Esophagus (tissue), 2 donors: ENCODE measurements at regions not wholly inside any gene's neighbourhood (a gene's known extent, or its start where the extent isn't known, plus 50 kb on each side); places are given as distances from the start of the nearest gene placed in this dataset.
"Not testable (repeated sequence)": the region's sequence is repeated elsewhere in the genome, so short reads cannot be mapped to it uniquely, and the experiment has no call there.

Experiments used
- H3K27ac ChIP-seq, 2 donors: one replicate each; pipeline ENCODE4 v1.5.1; 2013; ENCODE audit warnings: low read depth in 2 of 2, mild to moderate bottlenecking in 2 of 2, inconsistent platforms in 1 of 2, low read length in 1 of 2, moderate library complexity in 1 of 2
- H3K27me3 ChIP-seq, 2 donors: one replicate each; pipeline ENCODE4 v1.6.1; 2013; ENCODE audit warnings: low read length in 2 of 2, control low read depth in 1 of 2, mild to moderate bottlenecking in 1 of 2; ENCODE audit not compliant: insufficient read depth in 2 of 2, control insufficient read depth in 1 of 2
- H3K36me3 ChIP-seq, 2 donors: one replicate each; pipeline ENCODE4 v1.6.1; 2013; ENCODE audit warnings: low read length in 1 of 2; ENCODE audit not compliant: control insufficient read depth in 2 of 2, insufficient read depth in 2 of 2
- H3K4me1 ChIP-seq, 2 donors: one replicate each; pipeline ENCODE4 v1.6.1; 2013; ENCODE audit warnings: low read length in 1 of 2; ENCODE audit not compliant: control insufficient read depth in 2 of 2, insufficient read depth in 2 of 2
- H3K4me3 ChIP-seq, 2 donors: one replicate each; pipeline ENCODE4 v1.5.1; 2013; ENCODE audit warnings: low read length in 2 of 2, mild to moderate bottlenecking in 2 of 2, low read depth in 1 of 2, moderate library complexity in 1 of 2
- H3K9me3 ChIP-seq, 2 donors: one replicate each; pipeline ENCODE4 v1.6.1; 2013; ENCODE audit warnings: mild to moderate bottlenecking in 2 of 2, low read depth in 1 of 2, low read length in 1 of 2, moderate library complexity in 1 of 2; ENCODE audit not compliant: control insufficient read depth in 2 of 2, insufficient read depth in 1 of 2
- WGBS, 2 donors: extraction: QIAGEN DNeasy Blood & Tissue Kit; methylation state at CpG; one replicate each; pipeline ENCODE4 v1.1.7; 2013; 5-methylcytosine and 5-hydroxymethylcytosine counted together
- donor health status: healthy with polysubstance abuse.
- donor health status: Bipolar disorder and iron deficiency.

DNA sequence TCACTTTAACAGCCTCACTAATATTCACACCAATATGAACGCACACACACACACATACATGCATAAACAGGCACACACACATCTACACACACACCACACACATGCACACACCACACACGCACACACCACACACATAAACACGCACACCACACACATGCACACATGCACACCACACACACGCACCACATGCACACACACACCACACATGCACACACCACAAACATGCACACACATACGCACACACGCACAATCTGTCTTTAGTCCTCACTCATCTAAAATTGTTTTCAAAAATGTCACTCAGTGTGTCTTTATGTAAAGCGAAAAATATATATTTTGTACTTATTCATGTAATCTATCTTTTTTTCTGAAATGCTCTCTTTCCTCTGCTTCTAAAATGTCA lies 158.1 kb upstream of the SGCG start:
- Histone ChIP-seq H3K4me3 (no peak overlapping the region), H3K27ac (no peak overlapping the region), H3K4me1 (no peaks in the 10 kb centered on the region), H3K27me3 (no peaks in the 10 kb centered on the region), H3K9me3 (no peaks in the 10 kb centered on the region), H3K36me3 (no peaks in the 10 kb centered on the region)
- 89% methylated on average over 7 of the region's 7 CpGs for WGBS, 2 donors

DNA sequence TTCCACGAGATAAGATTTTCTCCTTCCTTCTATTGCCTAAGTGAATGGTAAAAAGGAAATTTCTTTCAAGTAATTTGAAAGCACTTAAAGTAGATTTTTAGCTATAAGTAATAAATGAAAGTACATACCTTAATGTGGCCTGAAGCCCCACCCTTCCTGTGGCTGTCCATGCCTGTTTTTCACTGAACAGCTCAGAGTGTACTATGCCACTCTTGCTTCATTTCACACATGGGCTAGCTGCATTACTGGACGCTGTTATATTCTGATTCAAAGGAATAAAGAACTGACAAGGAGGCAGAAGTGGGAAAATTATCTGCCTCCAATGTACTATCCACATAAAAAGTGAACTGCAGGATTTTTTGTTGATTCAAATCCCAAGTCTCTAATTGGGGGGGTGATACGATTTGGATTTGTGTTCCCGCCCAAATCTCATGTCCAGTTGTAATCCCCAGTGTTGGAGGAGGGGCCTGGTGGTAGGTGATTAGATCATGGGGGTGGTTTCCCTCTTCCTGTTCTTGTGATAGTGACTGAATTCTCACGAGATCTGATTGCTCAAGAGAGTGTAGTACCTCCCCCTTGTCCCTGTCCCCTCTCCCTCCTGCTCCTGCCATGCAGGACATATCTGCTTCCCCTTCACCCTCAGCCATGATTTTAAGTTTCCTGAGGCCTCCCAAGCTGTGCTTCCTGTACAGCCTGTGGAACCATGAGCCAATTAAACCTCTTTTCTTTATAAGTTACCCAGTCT lies 154.7 kb upstream of the SGCG start:
- no peak overlapping the region for H3K27ac ChIP-seq
- H3K4me1 ChIP-seq, result no peaks in the 10 kb centered on the region
- H3K27me3 ChIP-seq, result no peaks in the 10 kb centered on the region
- H3K36me3 ChIP-seq, result no peaks in the 10 kb centered on the region
- no peak overlapping the region for H3K4me3 ChIP-seq
- no peaks in the 10 kb centered on the region for H3K9me3 ChIP-seq
- WGBS, 2 donors, result 50 to 59% methylated on average over 5 of the region's 5 CpGs

DNA sequence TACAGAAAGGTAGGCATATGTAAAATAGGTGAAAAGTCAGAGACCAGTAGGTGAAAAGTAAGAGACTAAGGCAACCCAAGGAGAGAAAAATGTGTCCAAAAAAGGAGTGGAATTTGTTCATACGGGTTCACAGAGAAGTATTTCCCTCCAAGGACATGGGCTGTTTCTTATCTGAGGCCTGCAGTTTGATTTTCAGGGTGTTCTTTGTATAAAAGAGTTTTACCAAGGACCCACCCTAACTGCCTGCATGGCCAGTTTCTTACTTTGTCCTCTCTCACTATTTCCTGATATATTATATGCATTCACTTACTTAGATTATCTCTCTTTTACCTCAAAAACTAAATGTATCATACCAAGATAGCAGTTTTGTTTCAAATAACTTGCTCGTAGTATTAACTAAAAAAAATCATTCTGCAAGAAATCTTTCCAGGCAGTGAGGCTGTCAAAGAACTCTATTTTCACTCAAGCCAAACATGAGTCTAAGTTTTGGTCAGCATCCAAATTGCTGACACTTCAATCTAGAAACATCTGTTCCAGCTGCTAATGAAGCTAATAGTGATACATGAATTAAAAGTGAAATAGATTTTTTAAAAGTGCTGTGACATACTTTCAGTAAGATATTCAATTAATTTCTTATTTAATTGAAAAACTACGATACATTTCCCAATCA lies 141.4 kb upstream of the SGCG start:
- Histone ChIP-seq H3K9me3 (no peaks in the 10 kb centered on the region), H3K4me1 (no peaks in the 10 kb centered on the region), H3K4me3 (no peak overlapping the region), H3K27me3 (no peaks in the 10 kb centered on the region), H3K27ac (no peak overlapping the region), H3K36me3 (no peaks in the 10 kb centered on the region)
- WGBS, 2 donors, result 52 to 55% methylated on average over 3 of the region's 3 CpGs

DNA sequence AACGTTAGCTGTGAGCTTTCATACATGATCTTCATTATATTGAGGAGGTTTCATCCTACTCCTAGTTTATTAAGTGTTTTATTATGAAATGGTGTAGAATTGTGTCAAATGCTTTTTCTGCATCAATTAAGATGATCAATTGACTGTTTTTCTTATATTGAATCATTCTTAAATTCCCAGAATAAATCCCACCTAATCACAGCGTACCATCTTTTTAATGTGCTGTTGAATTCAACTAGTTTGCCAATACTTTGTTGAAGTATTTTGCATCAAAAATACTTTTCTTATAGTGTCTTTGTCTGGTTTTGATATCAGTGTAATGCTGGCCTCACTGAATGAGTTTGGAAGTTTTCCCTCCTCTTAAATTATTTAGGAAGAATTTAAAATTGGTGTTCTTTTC lies 138.6 kb upstream of the SGCG start:
- WGBS, 2 donors, result 89 to 90% methylated on average over 2 of the region's 2 CpGs

DNA sequence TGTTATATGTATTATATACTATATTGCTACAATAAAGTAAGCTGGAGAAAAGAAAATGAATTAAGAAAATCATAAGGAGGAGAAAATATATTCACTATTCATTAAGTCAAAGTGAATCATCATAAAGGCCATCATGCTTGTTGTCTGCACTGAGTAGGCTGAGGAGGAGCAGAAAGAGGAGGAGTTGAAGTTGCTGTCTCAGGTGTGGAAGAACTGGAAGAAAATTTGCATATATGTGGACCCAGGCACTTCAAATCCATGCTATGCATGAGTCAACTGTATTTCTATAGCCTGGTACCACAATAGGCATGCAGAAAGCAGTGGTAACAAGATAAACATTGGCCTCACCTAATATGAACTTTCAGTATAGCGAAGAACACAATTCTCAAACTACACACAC lies 135.9 kb upstream of the SGCG start:
- Histone ChIP-seq H3K4me1 (no peaks in the 10 kb centered on the region), H3K4me3 (no peak overlapping the region), H3K9me3 (no peaks in the 10 kb centered on the region), H3K27ac (no peak overlapping the region), H3K36me3 (no peaks in the 10 kb centered on the region), H3K27me3 (no peaks in the 10 kb centered on the region)
- 84 to 87% methylated on average over 1 of the region's 1 CpG for WGBS, 2 donors

More for the DNA sequence above, 138.6 kb upstream of the SGCG start:
- Histone ChIP-seq H3K9me3 (no peaks in the 10 kb centered on the region), H3K27ac (no peak overlapping the region), H3K4me3 (no peak overlapping the region), H3K27me3 (no peaks in the 10 kb centered on the region), H3K36me3 (no peaks in the 10 kb centered on the region), H3K4me1 (no peaks in the 10 kb centered on the region)

DNA sequence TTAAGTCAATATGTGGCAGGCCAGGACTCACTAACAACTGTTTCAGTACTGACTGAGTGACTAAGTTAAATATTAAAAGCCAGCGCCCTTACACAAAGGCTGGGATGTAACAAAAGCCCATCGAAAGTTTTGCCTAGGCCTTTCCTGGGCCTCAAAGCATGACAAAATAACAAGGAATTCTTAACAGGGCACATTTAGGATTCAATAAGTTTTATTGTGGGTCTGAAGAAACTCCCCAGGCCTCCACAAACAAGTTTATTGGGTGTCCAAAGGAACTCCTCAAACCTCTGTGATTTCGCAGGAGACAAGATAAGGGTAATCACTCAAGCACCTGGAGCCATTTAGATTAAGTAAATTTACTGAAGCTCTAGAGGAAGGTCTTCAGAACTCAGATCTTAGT lies 130.7 kb upstream of the SGCG start:
- Histone ChIP-seq H3K4me3 (no peak overlapping the region), H3K9me3 (no peaks in the 10 kb centered on the region), H3K4me1 (no peaks in the 10 kb centered on the region), H3K27ac (no peak overlapping the region), H3K27me3 (no peaks in the 10 kb centered on the region), H3K36me3 (no peaks in the 10 kb centered on the region)
- 68 to 86% methylated on average over 3 of the region's 3 CpGs for WGBS, 2 donors

DNA sequence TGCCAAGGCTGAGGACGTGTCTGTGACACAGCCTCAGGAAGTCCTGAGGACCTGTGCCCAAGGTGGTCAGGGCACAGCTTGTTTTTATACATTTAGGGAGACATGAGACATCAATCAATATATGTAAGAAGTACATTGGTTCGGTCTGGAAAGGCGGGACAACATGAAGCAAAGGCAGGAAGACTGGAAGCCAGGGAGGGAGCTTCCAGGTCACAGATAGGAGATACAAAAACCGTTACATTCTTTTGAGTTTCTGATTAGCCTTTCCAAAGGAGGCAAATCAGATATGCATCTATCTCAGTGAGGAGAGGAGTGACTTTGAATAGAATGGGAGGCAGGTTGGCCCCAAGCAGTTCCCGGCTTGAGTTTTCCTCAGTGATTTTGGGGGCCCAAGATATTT lies 127.1 kb upstream of the SGCG start:
- WGBS, 2 donors, result 75% methylated on average over 5 of the region's 5 CpGs
- H3K4me3 ChIP-seq, H3K27ac ChIP-seq, H3K9me3 ChIP-seq, H3K36me3 ChIP-seq, H3K27me3 ChIP-seq, H3K4me1 ChIP-seq: not testable (repeated sequence)

DNA sequence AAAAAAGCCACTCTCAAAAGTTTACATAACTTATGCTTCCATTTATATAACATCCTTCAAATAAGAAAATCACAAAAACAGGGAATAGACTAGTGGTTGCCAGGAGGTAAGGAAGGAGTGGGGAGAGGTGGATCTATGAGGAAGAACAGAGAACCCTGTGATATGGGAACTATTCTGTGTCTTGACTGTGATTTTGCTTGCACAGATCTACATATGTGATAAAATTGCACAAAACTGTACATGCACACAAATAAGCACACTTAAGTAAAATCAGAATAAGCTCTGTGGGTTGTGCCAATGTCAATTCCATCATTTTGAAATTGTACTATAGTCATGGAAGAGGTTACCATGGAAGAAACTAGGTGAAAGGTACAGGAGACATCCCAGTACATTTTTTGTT lies 121.6 kb upstream of the SGCG start:
- Histone ChIP-seq H3K4me1 (no peaks in the 10 kb centered on the region), H3K4me3 (no peak overlapping the region), H3K36me3 (no peaks in the 10 kb centered on the region), H3K9me3 (no peaks in the 10 kb centered on the region), H3K27me3 (no peaks in the 10 kb centered on the region), H3K27ac (no peak overlapping the region)

DNA sequence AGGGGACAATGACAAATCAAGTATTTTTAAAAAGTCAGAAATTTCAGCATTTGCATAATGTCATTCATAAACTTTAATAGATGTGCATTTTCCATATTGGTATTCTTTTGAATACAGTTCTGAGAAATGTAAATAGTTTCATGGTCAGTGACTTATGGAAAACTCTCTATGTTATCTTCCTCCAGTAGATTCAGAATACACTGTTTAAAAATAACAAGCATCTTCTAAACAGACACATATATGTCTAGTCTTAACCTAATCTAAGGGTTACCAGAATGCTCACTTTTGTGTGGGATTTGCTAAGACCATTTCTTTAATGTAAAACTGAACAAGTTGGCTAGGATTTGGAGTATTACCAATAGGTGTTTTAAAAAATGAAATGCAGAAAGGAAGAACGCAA lies 119.8 kb upstream of the SGCG start:
- H3K36me3 ChIP-seq, result no peaks in the 10 kb centered on the region
- no peaks in the 10 kb centered on the region for H3K27me3 ChIP-seq
- no peaks in the 10 kb centered on the region for H3K9me3 ChIP-seq
- 56 to 88% methylated on average over 1 of the region's 1 CpG for WGBS, 2 donors
- H3K27ac ChIP-seq, result no peak overlapping the region
- no peaks in the 10 kb centered on the region for H3K4me1 ChIP-seq
- H3K4me3 ChIP-seq, result no peak overlapping the region

DNA sequence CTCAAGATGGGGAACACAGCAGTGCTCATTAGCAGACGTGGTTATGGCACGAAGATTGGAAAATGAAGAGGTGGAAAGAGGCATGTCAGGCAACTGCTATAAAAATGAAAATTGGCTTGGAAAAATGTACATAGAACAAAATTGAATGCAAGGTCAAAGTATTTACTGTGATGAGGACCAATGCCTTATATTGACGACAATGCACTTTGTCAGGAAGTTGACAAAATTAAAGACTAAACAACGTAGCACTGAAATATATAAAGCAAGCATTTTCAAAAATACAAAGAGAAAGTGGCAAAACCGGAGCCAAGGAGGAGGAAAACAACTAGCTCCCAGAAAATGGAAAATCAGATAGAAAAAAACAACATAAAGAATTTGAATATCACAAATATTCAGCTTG lies 113.7 kb upstream of the SGCG start:
- H3K9me3 ChIP-seq, result no peaks in the 10 kb centered on the region
- WGBS, 2 donors, result 80 to 83% methylated on average over 5 of the region's 5 CpGs

More for the DNA sequence above, 113.7 kb upstream of the SGCG start:
- H3K4me3 ChIP-seq, result no peak overlapping the region
- H3K4me1 ChIP-seq, result no peaks in the 10 kb centered on the region
- no peaks in the 10 kb centered on the region for H3K27me3 ChIP-seq
- H3K36me3 ChIP-seq, result no peaks in the 10 kb centered on the region
- H3K27ac ChIP-seq, result no peak overlapping the region
